ENCODE measurements at regions not wholly inside any gene's neighbourhood (a gene's known extent, or its start where the extent isn't known, plus 50 kb on each side); places are given as distances from the start of the nearest gene placed in this dataset.
"Not testable (repeated sequence)": the region's sequence is repeated elsewhere in the genome, so short reads cannot be mapped to it uniquely, and the experiment has no call there.

GRCh38 chr5:1647580-1647979 lies 123.8 kb upstream of the LPCAT1 start:
- intact Hi-C loops (cut with DNase I; ENCODE audit: low total_unique reads), result loop anchor here (10.0 kb wide), 1 partner anchor 263 kb away; no protein-coding TSS in a partner anchor
- no peaks in the 10 kb centered on the region for H3K9me3 ChIP-seq
- H3K4me3 ChIP-seq, result no peak overlapping the region
- H3K27ac ChIP-seq, result no peak overlapping the region
- peaks cover 4 to 15% (median 9%) of the 10 kb centered on the region in 6 donors for H3K4me1 ChIP-seq
- peak; percentile 51 for DNase-seq
- H3K27me3 ChIP-seq (replicated peaks in 1 of 7), result peaks cover 4 to 64% (median 33%) of the 10 kb centered on the region in 7 donors
- no peaks in the 10 kb centered on the region for H3K36me3 ChIP-seq
- TF ChIP-seq, protein P1, sequence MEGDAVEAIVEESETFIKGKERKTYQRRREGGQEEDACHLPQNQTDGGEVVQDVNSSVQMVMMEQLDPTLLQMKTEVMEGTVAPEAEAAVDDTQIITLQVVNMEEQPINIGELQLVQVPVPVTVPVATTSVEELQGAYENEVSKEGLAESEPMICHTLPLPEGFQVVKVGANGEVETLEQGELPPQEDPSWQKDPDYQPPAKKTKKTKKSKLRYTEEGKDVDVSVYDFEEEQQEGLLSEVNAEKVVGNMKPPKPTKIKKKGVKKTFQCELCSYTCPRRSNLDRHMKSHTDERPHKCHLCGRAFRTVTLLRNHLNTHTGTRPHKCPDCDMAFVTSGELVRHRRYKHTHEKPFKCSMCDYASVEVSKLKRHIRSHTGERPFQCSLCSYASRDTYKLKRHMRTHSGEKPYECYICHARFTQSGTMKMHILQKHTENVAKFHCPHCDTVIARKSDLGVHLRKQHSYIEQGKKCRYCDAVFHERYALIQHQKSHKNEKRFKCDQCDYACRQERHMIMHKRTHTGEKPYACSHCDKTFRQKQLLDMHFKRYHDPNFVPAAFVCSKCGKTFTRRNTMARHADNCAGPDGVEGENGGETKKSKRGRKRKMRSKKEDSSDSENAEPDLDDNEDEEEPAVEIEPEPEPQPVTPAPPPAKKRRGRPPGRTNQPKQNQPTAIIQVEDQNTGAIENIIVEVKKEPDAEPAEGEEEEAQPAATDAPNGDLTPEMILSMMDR (IDR thresholded peaks at IDR 0.05 in 8 of 11, conservative IDR thresholded peaks at IDR 0.05 in 3 of 11), result no peak
- TF ChIP-seq POLR2AphosphoS5 (IDR thresholded peaks at IDR 0.05) (no peak), POLR2A (IDR thresholded peaks at IDR 0.05) (no peak)
- WGBS, 5 donors, result 81 to 90% (median 84%) methylated on average over 9 of the region's 9 CpGs

DNA sequence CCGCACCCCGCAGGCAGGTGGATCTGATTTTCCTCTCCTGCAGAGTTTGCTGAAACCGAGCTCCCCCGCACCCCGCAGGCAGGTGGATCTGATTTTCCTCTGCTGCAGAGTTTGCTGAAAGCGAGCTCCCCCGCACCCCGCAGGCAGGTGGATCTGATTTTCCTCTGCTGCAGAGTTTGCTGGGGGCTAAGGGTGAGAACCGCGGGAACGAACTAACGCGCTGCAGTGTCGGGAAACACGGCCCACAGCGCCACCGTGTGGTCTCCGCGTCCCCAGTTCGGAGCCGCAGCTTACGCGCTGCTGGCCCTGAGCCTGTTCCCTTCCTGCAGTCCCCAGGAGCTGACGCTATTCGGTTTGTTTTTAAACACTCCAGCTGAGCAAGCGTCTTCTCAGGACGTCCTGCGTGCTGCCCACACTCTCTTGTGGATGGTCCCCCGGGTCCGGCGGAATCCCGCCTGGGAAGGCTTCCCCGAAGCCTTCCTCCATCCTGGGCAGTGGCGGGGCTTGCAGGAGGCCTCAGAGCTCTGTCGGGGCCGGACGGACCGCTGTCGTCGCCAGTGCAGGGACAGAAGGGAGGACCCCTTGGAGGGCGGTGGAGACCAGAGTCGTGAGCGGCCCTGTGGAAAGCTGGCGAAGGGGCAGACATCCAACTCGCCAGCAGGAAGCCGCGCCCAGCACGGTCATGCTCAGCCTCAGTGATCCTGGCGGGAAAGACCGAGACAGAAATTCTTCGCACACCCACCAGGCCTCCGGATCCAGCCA lies 121.2 kb upstream of the LPCAT1 start:
- H3K4me3 ChIP-seq, result peak overlapping the region in 4 of 8 donors; percentile 1 to 56 (median 24)
- H3K27ac ChIP-seq, result peak overlapping the region in 3 of 8 donors; percentile 48 to 66 (median 54)
- DNase-seq, result peak; percentile 95
- 2 to 7% (median 4%) methylated on average over 16 to 52 of the region's 52 CpGs for WGBS, 5 donors
- no peaks in the 10 kb centered on the region for H3K36me3 ChIP-seq
- intact Hi-C loops (cut with DNase I; ENCODE audit: low total_unique reads), result loop anchor here (5.0 to 10.0 kb wide), 2 partner anchors 260 to 478 kb away; no protein-coding TSS in a partner anchor
- peaks cover 4 to 21% (median 11%) of the 10 kb centered on the region in 6 donors for H3K4me1 ChIP-seq
- H3K27me3 ChIP-seq (replicated peaks in 1 of 7), result peaks cover 4 to 62% (median 27%) of the 10 kb centered on the region in 7 donors
- peak in 1 of 3 donors; percentile 21 for TF ChIP-seq POLR2A (IDR thresholded peaks at IDR 0.05)
- TF ChIP-seq, protein P1 (IDR thresholded peaks at IDR 0.05 in 8 of 11, conservative IDR thresholded peaks at IDR 0.05 in 3 of 11), result peak; percentile 70 to 94 (median 89)
- peak; percentile 67 to 80 (median 77) for TF ChIP-seq POLR2AphosphoS5 (IDR thresholded peaks at IDR 0.05)
- no peaks in the 10 kb centered on the region for H3K9me3 ChIP-seq

DNA sequence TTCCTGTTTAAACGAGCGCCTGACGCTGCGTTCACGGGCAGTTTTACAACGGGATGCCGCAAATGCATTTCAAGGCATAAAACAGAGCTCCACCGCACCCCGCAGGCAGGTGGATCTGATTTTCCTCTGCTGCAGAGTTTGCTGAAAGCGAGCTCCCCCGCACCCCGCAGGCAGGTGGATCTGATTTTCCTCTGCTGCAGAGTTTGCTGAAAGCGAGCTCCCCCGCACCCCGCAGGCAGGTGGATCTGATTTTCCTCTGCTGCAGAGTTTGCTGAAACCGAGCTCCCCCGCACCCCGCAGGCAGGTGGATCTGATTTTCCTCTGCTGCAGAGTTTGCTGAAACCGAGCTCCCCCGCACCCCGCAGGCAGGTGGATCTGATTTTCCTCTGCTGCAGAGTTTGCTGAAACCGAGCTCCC lies 120.6 kb upstream of the LPCAT1 start:
- not testable (repeated sequence) for H3K27ac ChIP-seq, H3K9me3 ChIP-seq, H3K36me3 ChIP-seq
- H3K4me1 ChIP-seq, result peaks cover 4 to 21% (median 11%) of the 10 kb centered on the region in 6 donors
- intact Hi-C loops (cut with DNase I; ENCODE audit: low total_unique reads), result loop anchor here (5.0 to 10.0 kb wide), 2 partner anchors 260 to 477 kb away; no protein-coding TSS in a partner anchor
- peak overlapping the region in 1 of 8 donors; percentile 15 for H3K4me3 ChIP-seq
- 9 to 16% (median 12%) methylated on average over 12 to 18 of the region's 22 CpGs for WGBS, 5 donors
- peak; percentile 39 for DNase-seq
- peaks cover 4 to 56% (median 27%) of the 10 kb centered on the region in 7 donors for H3K27me3 ChIP-seq (replicated peaks in 1 of 7)

DNA sequence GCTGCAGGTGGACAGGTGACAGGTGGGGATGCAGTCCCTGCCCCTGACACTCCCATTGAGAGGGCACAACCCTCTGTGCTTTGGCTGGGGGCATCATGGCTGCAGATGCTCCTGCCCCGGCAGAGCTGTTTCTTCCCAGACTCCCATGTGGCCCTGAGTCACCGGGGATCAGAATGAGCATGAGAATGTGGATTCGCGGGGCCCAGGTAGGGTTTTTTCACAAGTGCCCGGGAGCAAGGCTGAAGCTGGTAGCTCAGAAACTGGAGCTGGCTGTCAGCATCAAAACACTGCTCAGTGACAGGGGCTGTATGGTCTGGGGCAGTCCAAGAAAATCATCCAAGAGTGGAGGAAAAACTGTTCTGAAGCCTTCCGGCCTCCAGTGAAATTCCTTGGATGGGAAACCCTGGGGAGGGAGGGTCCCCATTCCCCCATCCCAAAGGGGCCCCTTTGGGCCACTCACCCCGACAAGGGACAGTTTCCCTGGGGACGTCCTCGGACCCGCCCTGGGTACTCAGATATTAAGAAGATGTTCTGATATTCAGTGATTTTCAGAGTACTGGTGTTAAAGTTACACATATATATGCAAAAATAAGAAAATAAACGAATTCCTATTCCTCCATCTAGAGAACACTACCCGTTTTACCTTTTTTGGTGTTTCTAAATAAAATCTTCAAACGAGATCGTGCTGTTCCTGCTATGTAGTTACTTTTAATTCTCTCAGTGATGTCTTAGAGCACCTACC lies 120.1 kb upstream of the LPCAT1 start:
- intact Hi-C loops (cut with DNase I; ENCODE audit: low total_unique reads), result loop anchor here (5.0 to 10.0 kb wide), 2 partner anchors 259 to 477 kb away; no protein-coding TSS in a partner anchor

More for the DNA sequence above, 120.1 kb upstream of the LPCAT1 start:
- peak overlapping the region in 1 of 8 donors; percentile 15 for H3K4me3 ChIP-seq
- H3K27ac ChIP-seq, result no peak overlapping the region
- H3K9me3 ChIP-seq, result no peaks in the 10 kb centered on the region
- H3K4me1 ChIP-seq, result peaks cover 4 to 21% (median 11%) of the 10 kb centered on the region in 6 donors
- DNase-seq, result peak; percentile 64
- no peak for TF ChIP-seq POLR2AphosphoS5 (IDR thresholded peaks at IDR 0.05)
- TF ChIP-seq POLR2A (IDR thresholded peaks at IDR 0.05), result no peak
- TF ChIP-seq, protein P1 (IDR thresholded peaks at IDR 0.05 in 8 of 11, conservative IDR thresholded peaks at IDR 0.05 in 3 of 11), result no peak
- WGBS, 5 donors, result 21 to 33% (median 27%) methylated on average over 14 of the region's 14 CpGs
- H3K36me3 ChIP-seq, result no peaks in the 10 kb centered on the region
- H3K27me3 ChIP-seq (replicated peaks in 1 of 7), result peaks cover 4 to 50% (median 27%) of the 10 kb centered on the region in 7 donors

Data from spleen (tissue), 11 donors.